ENCODE measurements at regions not wholly inside any gene's neighbourhood (a gene's known extent, or its start where the extent isn't known, plus 50 kb on each side); places are given as distances from the start of the nearest gene placed in this dataset.
"Not testable (repeated sequence)": the region's sequence is repeated elsewhere in the genome, so short reads cannot be mapped to it uniquely, and the experiment has no call there.

DNA sequence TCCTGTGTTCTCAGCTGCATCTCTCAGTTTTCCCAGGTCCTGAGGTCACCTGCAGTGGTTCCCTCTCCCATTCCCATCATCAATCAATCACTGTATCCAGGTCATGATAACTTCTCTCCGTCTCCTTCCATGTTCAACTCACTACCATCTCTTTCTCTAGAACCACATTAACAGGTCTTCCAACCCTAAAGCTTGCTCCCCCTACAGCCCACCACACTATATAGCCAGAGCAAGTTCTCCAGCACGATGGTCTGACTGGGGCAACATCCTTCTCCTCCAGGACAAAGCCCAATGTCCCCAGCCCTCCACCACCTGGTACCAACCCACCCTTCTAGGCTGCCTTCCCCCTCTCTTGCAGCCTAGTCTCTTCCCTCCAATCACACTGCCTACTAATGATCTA, 241.6 kb downstream of the CDK5RAP2 start:
- no peak for DNase-seq

DNA sequence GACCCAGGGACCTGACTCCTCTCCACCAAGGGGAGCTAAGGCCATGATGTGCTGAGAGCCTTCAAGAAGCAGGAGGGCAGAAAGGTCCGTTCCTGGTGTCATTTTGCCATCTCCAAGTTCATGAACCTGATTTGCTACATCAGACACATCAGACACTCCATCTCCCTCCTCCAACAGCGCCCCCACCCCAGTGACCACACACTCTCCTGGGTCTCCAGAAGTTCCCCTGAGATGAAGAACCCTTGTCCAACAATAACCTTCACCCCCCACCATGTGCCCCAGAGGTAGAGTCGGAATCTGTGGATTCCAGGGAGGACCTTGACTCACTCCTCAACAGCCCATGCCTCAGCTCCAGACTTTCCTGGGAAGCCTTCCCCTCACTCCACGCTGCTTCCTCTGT, 242.8 kb downstream of the CDK5RAP2 start:
- DNase-seq = no peak

DNA sequence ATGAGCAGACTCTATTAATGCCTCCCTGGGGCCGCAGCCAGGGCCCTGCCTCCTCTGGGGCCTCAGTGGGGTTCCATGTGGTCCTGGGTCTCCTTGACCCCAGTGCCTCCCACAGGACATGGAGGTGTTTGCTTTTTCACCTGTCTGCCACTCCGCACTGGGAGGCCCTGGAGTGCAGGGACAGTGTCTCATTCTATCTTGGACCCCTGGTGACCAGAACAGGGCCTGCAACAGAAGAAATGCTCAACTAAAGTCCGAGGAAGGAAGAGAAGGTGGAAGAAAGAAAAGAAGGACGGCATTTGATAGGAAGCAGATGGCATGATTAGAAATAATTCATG, 243.2 kb downstream of the CDK5RAP2 start:
- no peak for DNase-seq

DNA sequence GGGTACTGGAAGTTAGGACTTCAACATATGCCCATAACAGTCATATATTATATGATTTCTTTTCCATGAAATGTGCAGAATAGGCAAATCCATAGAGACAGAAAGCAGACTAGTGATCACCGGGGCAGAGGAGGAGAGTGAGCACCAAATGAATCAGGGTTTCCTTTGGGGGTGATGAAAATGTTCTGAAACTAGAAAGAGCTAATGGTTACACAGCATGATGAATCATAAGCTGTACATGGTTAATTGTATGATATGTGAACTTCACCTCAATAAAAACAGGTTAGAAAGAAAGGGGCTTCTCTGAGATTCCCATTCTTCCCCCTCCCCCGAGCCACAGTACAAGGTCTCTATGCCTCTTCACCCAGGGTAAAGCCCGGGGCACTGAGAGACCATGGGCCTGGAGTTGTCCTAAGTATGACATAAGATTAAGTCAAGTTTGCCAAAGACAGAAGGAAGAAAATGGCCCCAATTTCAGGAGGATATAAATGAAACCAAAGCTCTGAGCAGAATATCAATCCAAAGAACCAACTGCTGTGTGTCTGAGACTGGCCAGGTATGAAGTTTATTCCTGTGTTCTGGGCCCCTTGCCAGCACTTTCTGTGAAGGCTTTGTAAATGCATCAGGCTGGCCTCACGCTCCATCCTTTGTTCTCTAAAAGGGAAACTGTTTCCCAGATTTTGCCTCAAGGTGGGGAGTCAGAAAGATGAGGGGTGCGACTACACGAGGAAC, 243.8 kb downstream of the CDK5RAP2 start:
- DNase-seq = no peak

DNA sequence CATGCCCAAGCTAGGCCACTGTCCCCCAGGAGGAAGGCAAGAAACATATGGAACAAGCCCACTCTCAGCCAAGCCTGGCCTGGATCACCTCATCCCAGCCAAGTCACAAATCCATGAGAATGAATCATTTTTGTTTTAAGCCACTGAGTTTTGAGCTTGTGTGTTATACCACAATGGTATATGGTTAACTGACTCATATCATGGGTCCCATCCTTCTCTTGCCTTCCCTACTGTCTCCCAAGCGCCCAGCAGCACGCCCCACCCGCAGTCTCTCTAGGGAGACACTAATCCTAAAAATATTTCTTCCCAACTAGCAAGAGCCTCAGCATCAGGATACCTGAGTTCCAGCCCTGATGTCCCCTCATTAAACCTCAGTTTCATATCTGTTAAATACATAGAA, 248.1 kb downstream of the CDK5RAP2 start:
- DNase-seq = no peak

DNA sequence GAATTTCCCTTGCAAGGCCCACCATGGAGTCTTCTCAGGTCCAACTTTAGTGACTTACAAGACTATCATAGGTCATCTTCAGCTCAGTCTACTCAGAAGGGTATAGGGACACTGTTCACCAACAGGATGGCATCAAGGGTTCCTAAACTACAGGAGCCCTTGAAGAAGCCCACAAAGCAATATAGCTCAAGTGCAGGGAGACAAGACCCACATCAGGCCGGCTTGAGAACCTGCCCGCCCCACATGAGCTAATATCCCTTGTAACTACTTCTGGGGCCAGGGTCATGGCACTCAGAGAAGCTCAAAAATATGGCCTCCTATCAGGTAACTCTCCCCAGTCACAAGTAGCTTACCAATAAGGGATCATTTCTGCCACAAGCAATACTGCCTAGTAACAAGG, 249.9 kb downstream of the CDK5RAP2 start:
- no peak for DNase-seq

DNA sequence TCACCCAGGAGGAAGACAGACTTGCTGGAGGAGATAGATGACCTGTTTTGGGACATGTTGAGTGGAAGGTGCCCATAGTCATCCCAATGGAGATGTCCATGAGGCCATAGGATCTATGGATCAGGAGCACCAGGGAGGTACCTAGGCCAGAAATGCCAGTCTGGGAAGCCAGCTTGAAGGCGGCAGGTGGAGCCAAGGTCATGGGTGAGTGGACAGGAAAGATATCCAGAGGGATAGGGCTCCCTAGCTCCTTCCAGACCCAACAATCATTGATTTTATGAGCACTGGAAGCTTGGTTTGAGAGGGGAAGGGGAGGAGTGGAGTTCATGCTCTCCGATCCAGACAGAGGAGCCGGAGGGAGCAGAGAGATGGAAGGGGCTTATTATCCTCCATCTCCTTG, 252.6 kb downstream of the CDK5RAP2 start:
- no peak for DNase-seq

DNA sequence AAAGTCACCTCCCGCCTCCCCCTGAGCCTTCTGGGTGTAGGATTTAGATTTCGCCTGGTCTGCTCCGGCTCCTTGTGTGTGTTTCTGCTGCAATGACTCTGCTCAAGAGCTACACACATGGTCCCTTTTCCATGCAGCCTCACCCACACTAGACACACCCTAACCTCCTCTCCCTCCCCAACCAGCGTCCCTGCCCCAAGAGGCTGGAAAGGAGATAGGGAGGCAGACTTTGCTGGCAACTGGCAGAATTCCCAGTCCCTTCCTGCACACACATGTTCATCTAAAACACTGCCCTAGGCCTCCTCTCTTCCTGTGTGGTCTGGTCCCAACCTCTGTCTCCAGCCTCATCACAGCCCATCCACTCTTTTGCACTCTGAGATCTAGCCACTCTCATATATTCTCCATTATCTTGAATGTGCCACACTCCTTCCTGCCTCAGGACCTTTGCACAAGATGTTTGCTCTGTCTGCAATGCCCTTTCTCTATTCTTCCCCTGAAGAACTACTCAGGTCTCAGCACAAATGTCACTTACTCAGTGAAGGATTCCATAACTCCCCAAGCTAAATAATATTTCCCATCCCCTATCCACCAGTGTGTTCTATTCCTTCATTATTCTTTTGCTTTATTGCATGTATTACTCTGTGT, 253.8 kb downstream of the CDK5RAP2 start:
- no peak for DNase-seq

DNA sequence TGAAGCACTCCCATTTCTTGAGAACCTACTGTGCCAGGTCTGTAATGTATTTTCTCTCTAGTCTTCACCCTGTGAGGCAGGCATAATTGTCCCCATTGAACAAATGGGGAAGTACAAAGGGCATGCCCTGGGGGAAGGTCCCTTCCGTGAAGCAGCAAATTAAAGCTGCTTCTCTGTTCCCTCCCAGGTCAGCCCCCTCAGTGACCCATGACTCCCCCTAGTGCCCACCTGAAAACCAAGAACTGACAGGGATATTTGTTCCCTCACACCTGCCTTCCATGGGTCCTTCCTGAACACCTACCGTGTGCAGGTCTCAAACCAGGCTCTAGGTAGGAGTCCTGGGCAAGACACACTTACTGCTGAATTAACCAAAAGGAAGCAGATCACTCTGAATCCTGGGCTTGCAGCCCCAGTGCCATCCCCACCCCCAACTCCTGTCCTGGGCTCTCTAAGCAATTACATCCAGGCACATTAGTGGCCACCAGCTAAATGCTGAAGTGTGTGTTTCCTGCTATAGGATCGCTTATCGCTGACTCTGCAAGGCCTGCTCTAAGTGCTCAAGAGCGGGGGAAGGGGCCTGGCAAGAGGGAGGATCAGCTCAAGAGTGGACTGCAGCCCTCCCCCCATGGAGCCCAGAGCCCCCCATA, 254.8 kb downstream of the CDK5RAP2 start:
- DNase-seq = no peak

DNA sequence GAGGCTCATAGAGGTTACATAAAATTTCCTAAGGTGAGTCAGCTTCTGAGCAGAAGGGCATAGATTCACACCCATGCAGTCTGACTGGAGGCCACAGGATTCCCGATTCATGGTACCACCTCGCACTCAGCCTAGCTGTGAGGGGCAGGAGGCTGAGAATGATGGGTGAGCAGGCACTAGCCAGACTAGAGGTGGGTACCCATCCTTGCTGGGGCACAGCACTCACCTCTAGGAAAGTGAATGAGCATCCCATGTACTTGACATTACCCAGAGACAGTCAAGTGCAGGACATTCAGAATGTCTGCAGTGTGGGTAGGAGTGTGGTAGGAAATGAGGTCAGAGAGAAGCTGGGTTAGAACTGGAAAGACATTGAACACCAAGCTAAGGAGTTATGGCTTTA, 255.5 kb downstream of the CDK5RAP2 start:
- no peak for DNase-seq

DNA sequence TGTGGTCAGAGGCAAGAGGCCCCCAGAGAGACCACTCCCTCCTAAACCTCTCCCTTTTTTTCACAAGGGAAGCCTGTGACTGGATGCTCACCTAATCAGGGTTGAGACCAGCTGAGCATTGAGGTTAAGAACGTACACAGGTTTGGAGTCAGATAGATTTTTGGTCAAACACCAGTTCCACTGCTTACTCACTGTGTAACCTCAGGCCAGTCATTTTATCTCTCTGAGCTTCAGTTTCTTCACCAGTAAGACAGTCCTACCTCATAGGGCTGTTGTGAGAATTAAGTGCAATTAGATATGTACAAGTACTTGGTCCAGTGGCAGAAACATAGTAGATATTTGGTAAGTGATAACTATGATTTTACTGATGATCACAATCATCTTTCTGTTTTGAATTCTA, 256.8 kb downstream of the CDK5RAP2 start:
- DNase-seq = no peak

DNA sequence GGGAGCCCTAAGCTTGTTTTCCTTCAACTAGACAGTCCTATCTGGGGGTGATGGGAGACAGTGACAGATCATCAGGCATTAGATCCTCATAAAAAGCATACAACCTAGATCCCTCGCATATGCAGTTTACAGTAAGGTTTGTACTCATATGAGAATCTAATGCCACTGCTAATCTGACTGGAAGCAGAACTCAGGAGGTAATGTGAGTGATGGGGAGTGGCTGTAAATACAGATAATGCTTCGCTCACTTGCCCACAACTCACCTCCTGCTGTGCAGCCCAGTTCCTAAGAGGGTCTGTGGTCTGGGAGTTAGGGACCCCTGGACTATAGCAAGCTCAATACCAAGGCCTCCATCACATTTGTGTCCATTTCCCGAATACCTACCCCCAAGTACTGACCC, 260.5 kb downstream of the CDK5RAP2 start:
- no peak for DNase-seq

DNA sequence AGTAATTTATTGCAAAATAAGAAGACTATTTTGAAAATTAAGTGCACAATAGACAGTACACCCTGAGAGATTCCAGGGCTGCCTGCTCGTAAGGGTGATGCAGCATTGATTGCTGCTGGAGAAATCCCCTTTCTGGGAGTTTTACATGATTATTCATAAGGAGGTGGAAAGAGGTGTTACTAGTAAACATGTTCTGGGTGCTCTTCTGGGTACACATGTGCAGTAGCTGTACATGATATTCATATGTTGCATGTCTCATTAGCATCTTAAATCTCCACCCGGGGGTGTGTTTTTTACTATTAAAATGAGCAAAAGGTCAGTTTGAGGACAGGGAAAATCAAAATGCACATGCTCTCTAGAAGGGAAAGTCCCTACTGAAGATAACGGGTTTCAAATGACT, 264.8 kb downstream of the CDK5RAP2 start:
- no peak for DNase-seq

DNA sequence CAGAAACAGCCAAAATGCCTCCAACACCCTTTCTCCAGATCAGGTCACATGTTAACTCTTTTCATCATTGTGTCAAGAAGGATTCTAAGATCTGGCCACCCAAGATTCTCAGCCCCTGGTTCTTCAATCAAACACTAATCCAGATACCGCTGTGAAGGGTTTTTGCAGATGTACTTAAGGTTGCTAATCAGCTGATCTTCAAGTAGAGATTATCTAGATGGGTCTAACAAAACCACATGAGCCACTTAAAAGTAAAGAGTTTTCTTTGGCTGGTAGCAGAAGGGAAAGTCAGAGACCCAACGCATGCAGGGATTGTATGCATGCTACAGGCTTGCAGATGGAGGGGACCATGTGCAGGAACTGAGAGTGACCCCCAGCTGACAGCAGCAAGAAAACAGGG, 267.9 kb downstream of the CDK5RAP2 start:
- DNase-seq = no peak

DNA sequence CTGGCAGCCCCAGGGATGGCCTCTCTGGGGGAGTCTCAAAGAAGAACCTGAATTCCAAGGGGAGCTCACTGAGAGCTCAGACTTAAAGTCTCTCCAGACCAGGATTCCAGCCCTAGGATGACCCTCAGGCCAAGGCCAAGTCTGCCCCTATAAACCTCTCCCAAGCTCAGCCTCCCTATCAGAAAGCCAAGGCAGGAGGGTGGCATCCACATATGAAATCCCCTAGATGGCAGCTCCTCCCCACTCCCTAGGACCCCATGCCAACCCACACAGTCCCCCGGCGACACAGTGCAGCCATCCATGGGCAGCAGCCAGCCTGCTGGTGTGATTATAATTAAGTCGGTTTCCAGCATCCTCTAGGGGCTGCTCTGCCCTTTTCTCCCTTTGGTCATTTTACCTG, 269.9 kb downstream of the CDK5RAP2 start:
- no peak for DNase-seq

DNA sequence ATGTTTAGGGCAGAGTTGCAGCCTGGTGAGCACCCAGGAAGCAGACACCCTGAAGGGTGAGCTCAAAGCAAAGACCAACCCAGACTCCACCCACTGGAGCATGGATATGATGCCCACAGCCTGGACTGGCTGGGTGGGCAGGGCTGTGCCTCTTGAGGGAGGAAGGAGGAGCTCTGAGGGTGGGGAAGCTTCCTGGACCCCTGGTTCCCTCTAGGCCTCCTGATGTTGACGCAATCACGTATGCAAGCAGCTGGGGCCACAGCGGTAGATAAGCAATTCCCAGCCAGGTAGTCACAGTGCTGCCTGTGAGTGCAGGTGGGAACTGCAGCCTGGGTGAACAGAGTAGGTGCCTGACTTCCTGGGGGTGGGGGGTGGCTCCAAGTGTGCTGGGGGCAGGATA, 271.5 kb downstream of the CDK5RAP2 start:
- no peak for DNase-seq

DNA sequence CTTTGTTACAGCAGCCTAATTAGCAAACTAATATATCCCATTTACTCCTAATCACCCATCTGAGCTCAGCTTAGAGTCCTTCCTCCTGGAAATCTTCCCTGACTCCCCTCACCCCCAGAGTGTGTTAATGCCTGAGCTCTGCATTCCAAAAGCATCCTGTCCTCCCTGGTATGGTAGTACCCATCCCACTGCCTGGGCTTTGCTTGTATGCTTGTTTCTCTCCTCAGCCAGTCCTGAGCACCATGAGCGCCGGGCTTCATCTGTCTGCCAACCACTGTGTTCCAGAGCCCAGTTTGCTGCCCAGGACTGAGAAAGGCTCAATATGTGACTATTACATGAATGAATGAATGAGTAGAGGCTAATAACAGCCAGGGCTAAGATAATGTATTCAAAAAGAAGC, 272.4 kb downstream of the CDK5RAP2 start:
- no peak for DNase-seq

DNA sequence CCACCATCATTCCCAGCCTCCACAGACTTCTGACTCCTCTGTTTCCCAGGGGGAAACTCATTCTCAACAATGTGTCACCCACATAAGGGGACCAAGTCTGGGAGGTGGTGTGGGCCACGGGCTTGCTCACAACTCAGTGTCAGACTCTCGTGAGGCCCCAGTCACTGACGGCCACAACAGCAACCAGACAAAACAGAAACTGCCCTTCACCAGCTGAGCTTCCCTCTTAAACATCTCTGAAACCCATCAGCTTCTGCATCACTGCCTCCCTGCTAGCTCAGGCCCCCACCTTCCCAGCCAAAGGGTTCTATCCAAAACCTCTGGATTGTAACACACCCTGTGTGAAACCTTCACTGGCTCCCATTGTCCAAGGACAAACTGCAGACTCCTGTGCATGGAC, 273.4 kb downstream of the CDK5RAP2 start:
- no peak for DNase-seq

DNA sequence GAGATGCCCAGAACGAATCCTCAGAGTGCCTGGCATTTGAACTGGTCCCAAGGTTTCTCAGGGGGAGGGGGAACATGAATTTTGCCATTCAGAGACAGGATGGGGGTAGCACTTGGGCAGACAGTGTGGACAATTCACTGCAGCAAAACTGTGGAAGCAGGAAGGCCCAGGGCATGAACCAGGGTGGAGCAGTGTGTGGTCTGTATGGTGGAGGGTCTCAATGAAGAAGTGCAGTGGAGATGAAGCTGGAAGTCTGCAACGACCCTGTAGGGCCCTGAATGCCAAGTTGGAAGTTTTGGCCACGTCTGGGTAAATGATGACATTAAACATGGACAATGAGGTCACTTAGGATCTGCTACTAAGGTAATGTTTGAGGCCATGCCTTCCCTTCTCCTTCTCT, 273.9 kb downstream of the CDK5RAP2 start:
- no peak for DNase-seq

DNA sequence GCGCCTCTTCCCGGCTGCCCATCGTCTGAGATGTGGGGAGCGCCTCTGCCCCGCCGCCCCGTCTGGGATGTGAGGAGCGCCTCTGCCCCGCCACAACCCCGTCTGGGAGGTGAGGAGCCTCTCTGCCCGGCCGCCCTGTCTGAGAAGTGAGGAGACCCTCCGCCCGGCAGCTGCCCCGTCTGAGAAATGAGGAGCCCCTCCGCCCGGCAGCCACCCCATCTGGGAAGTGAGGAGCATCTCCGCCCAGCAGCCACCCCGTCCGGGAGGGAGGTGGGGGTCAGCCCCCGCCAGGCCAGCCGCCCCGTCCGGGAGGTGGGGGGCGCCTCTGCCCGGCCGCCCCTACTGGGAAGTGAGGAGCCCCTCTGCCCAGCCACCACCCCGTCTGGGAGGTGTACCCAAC, 275.1 kb downstream of the CDK5RAP2 start:
- DNase-seq = not testable (repeated sequence)

DNA sequence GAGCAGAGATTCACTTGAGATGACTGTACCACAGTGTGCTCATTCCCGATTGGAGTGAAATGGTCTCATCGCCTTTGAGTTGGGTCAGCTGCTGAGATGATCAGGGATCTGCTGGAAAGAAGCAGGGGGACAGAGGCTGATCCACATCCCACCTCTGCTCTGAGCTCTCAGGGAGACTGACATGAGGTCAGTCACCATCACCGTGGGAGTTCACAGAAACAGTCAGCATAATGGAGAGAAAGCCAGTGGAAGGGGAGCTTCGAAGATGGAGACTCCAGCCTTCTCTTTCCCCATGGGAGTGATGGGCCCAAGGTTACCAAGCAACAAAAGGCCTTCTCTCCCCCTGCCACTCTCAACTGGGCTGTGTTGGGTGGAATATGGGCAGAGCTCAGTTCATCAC, 276.4 kb downstream of the CDK5RAP2 start:
- DNase-seq = no peak

DNA sequence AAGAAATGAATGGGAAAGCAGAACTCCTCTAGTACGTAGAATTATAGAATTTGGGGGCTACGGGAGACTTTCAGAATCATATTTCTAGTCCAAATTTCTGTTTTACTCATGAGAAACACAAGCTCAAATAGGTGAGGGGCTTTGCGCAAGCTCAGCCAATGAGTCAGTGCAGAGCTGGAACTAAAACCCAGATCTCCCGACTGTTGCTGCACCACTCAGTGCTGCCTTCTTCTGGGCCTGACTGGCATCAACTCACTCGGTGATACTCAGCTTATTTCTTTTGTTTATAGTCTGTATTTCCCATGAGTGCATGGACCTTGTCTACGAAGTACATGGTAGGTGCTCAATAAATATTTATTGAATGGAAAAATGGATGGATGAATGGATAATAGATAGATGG, 280.2 kb downstream of the CDK5RAP2 start:
- no peak for DNase-seq

DNA sequence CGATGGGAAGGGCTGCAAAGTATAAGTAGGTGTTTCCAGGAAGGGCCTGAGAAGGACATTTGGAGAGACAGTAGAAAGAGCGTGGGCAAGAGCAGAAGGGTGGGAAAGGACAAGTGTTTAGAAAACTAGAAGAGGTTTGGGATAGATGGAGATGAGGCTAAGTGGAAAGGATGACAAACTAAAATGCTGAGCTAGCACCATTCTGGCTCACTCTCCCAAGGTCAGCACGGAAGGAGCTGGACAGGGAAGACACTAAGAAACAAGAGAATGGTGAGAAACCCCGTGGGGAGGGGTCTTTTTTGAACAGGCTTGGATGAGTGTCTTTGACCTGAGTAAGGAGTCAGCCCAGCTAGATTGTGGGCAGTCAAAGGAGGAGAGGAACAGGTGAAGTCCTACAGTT, 286.0 kb downstream of the CDK5RAP2 start:
- DNase-seq = no peak

DNA sequence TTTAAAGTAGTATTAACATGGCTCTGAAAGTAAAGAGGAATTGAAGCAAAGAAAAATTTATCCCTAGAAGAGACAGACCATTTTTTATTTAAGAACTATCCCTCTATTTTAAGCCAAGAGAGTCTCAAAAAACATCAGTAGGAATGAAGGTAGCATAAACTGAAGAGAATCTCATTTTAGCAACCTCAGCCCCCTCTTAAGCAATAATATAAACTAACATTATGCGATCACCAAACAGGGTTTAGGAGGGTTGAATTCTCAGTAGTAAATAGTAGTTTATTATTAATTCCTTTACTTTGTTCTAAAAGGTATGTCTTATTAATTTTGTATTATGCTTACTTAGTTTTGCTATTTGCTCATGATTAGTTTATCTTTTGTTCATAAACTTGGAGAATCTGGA, 287.4 kb downstream of the CDK5RAP2 start:
- no peak for DNase-seq
